Activated CD4-positive, alpha-beta T cell treated with anti-CD3 and anti-CD28 coated beads, Interleukin-2, amount 10 ng/mL, durations not matched to agents 24 days and 14 days (primary cell): ENCODE measurements at regions not wholly inside any gene's neighbourhood (a gene's known extent, or its start where the extent isn't known, plus 50 kb on each side); places are given as distances from the start of the nearest gene placed in this dataset.

Experiments used
- DNase-seq: peaks from one replicate; pipeline ENCODE4 v3.0.0; 2022
- H3K27ac Mint-ChIP-seq: one replicate; pipeline ENCODE4 v1.8.0; 2022; ENCODE audit warnings: mild to moderate bottlenecking, mixed read lengths
- H3K27me3 Mint-ChIP-seq: one replicate; pipeline ENCODE4 v1.8.0; 2022; ENCODE audit warnings: mixed read lengths
- H3K36me3 Mint-ChIP-seq: one replicate; pipeline ENCODE4 v1.8.0; 2022; ENCODE audit warnings: low read depth, mild to moderate bottlenecking, mixed read lengths
- H3K4me1 Mint-ChIP-seq: one replicate; pipeline ENCODE4 v1.8.0; 2021; ENCODE audit warnings: mixed read lengths
- H3K4me3 Mint-ChIP-seq: one replicate; pipeline ENCODE4 v1.8.0; 2022; ENCODE audit warnings: mild to moderate bottlenecking, moderate library complexity, mixed read lengths
- H3K9me3 Mint-ChIP-seq: one replicate; pipeline ENCODE4 v1.8.0; 2021; ENCODE audit warnings: mixed read lengths
- intact Hi-C: fragments of 100-400 bp; cut with micrococcal nuclease; formaldehyde crosslinking; loops from one replicate; pipeline ENCODE4 v1.15.1; 2023

GRCh38 chr4:18931643-18932377 lies 910.3 kb upstream of the LCORL start:
- H3K36me3 Mint-ChIP-seq, result no peaks in the 10 kb centered on the region
- DNase-seq, result no peak
- intact Hi-C loops, result no loop called here
- H3K4me3 Mint-ChIP-seq, result no peak overlapping the region
- no peaks in the 10 kb centered on the region for H3K27me3 Mint-ChIP-seq
- no peaks in the 10 kb centered on the region for H3K4me1 Mint-ChIP-seq
- H3K27ac Mint-ChIP-seq, result no peak overlapping the region
- peaks cover 4% of the 10 kb centered on the region for H3K9me3 Mint-ChIP-seq

GRCh38 chr4:18930487-18930886 lies 908.9 kb upstream of the LCORL start:
- Mint-ChIP-seq H3K27ac (no peak overlapping the region), H3K27me3 (no peaks in the 10 kb centered on the region), H3K36me3 (no peaks in the 10 kb centered on the region), H3K4me1 (no peaks in the 10 kb centered on the region), H3K9me3 (peaks cover 2% of the 10 kb centered on the region), H3K4me3 (no peak overlapping the region)
- no peak for DNase-seq
- intact Hi-C loops, result no loop called here

GRCh38 chr4:18923496-18924161 lies 902.1 kb upstream of the LCORL start:
- intact Hi-C loops, result no loop called here
- no peak overlapping the region for H3K4me3 Mint-ChIP-seq
- no peaks in the 10 kb centered on the region for H3K27me3 Mint-ChIP-seq
- no peak overlapping the region for H3K27ac Mint-ChIP-seq
- no peaks in the 10 kb centered on the region for H3K9me3 Mint-ChIP-seq
- no peaks in the 10 kb centered on the region for H3K4me1 Mint-ChIP-seq
- DNase-seq, result no peak
- no peaks in the 10 kb centered on the region for H3K36me3 Mint-ChIP-seq

- no peak overlapping the region for H3K4me3 Mint-ChIP-seq
- H3K36me3 Mint-ChIP-seq, result no peaks in the 10 kb centered on the region
- intact Hi-C loops, result loop anchor here (2.0 kb wide), 1 partner anchor 29 kb away; no protein-coding TSS in a partner anchor
- no peaks in the 10 kb centered on the region for H3K27me3 Mint-ChIP-seq
- DNase-seq, result no peak
- H3K4me1 Mint-ChIP-seq, result no peaks in the 10 kb centered on the region
- H3K27ac Mint-ChIP-seq, result no peak overlapping the region
- H3K9me3 Mint-ChIP-seq, result peaks cover 1% of the 10 kb centered on the region
Observed at GRCh38 chr4:18917689-18918088, 896.1 kb upstream of the LCORL start.

- H3K4me3 Mint-ChIP-seq, result no peak overlapping the region
- H3K27me3 Mint-ChIP-seq, result no peaks in the 10 kb centered on the region
- H3K36me3 Mint-ChIP-seq, result no peaks in the 10 kb centered on the region
- no peaks in the 10 kb centered on the region for H3K4me1 Mint-ChIP-seq
- intact Hi-C loops, result no loop called here
- no peak for DNase-seq
- no peak overlapping the region for H3K27ac Mint-ChIP-seq
- peaks cover 14% of the 10 kb centered on the region for H3K9me3 Mint-ChIP-seq
Observed at GRCh38 chr4:18914182-18914581, 892.6 kb upstream of the LCORL start.

GRCh38 chr4:18894928-18895327 lies 873.4 kb upstream of the LCORL start:
- H3K27ac Mint-ChIP-seq, result no peak overlapping the region
- no peaks in the 10 kb centered on the region for H3K9me3 Mint-ChIP-seq
- intact Hi-C loops, result no loop called here
- H3K4me1 Mint-ChIP-seq, result no peaks in the 10 kb centered on the region
- no peak for DNase-seq
- no peaks in the 10 kb centered on the region for H3K36me3 Mint-ChIP-seq
- H3K4me3 Mint-ChIP-seq, result no peak overlapping the region
- H3K27me3 Mint-ChIP-seq, result no peaks in the 10 kb centered on the region

GRCh38 chr4:18882468-18882867 lies 860.9 kb upstream of the LCORL start:
- intact Hi-C loops, result no loop called here
- no peaks in the 10 kb centered on the region for H3K36me3 Mint-ChIP-seq
- H3K4me3 Mint-ChIP-seq, result no peak overlapping the region

GRCh38 chr4:18881556-18881955 lies 860.0 kb upstream of the LCORL start:
- DNase-seq, result no peak
- Mint-ChIP-seq H3K4me1 (no peaks in the 10 kb centered on the region), H3K27ac (no peak overlapping the region), H3K36me3 (no peaks in the 10 kb centered on the region), H3K9me3 (peaks cover 3% of the 10 kb centered on the region), H3K27me3 (no peaks in the 10 kb centered on the region), H3K4me3 (no peak overlapping the region)
- intact Hi-C loops, result no loop called here

More at GRCh38 chr4:18882468-18882867, 860.9 kb upstream of the LCORL start:
- no peaks in the 10 kb centered on the region for H3K4me1 Mint-ChIP-seq
- no peaks in the 10 kb centered on the region for H3K27me3 Mint-ChIP-seq
- no peak overlapping the region for H3K27ac Mint-ChIP-seq
- H3K9me3 Mint-ChIP-seq, result no peaks in the 10 kb centered on the region
- no peak for DNase-seq

- no peak overlapping the region for H3K27ac Mint-ChIP-seq
- H3K9me3 Mint-ChIP-seq, result peaks cover 3% of the 10 kb centered on the region
- H3K36me3 Mint-ChIP-seq, result no peaks in the 10 kb centered on the region
- intact Hi-C loops, result no loop called here
- no peak overlapping the region for H3K4me3 Mint-ChIP-seq
- DNase-seq, result no peak
- no peaks in the 10 kb centered on the region for H3K27me3 Mint-ChIP-seq
- no peaks in the 10 kb centered on the region for H3K4me1 Mint-ChIP-seq
Observed at GRCh38 chr4:18880871-18881270, 859.3 kb upstream of the LCORL start.

GRCh38 chr4:18878561-18878960 lies 857.0 kb upstream of the LCORL start:
- no peaks in the 10 kb centered on the region for H3K4me1 Mint-ChIP-seq
- H3K27ac Mint-ChIP-seq, result no peak overlapping the region
- H3K9me3 Mint-ChIP-seq, result peaks cover 3% of the 10 kb centered on the region
- H3K27me3 Mint-ChIP-seq, result no peaks in the 10 kb centered on the region
- no peak for DNase-seq
- no peaks in the 10 kb centered on the region for H3K36me3 Mint-ChIP-seq
- intact Hi-C loops, result no loop called here
- H3K4me3 Mint-ChIP-seq, result no peak overlapping the region

GRCh38 chr4:18869166-18869565 lies 847.6 kb upstream of the LCORL start:
- H3K4me1 Mint-ChIP-seq, result no peaks in the 10 kb centered on the region
- intact Hi-C loops, result no loop called here
- H3K9me3 Mint-ChIP-seq, result peaks cover 7% of the 10 kb centered on the region
- H3K36me3 Mint-ChIP-seq, result no peaks in the 10 kb centered on the region
- H3K27ac Mint-ChIP-seq, result no peak overlapping the region
- DNase-seq, result no peak
- H3K27me3 Mint-ChIP-seq, result no peaks in the 10 kb centered on the region
- no peak overlapping the region for H3K4me3 Mint-ChIP-seq

- Mint-ChIP-seq H3K9me3 (peaks cover 3% of the 10 kb centered on the region), H3K4me3 (no peak overlapping the region), H3K27me3 (no peaks in the 10 kb centered on the region), H3K4me1 (no peaks in the 10 kb centered on the region), H3K36me3 (no peaks in the 10 kb centered on the region), H3K27ac (no peak overlapping the region)
- no peak for DNase-seq
- intact Hi-C loops, result no loop called here
Observed at GRCh38 chr4:18860836-18861530, 839.4 kb upstream of the LCORL start.

- no peak for DNase-seq
- intact Hi-C loops, result no loop called here
- no peak overlapping the region for H3K4me3 Mint-ChIP-seq
- H3K27me3 Mint-ChIP-seq, result no peaks in the 10 kb centered on the region
- peaks cover 6% of the 10 kb centered on the region for H3K9me3 Mint-ChIP-seq
- H3K36me3 Mint-ChIP-seq, result no peaks in the 10 kb centered on the region
- no peaks in the 10 kb centered on the region for H3K4me1 Mint-ChIP-seq
- H3K27ac Mint-ChIP-seq, result no peak overlapping the region
Observed at GRCh38 chr4:18859468-18859867, 837.9 kb upstream of the LCORL start.

- H3K36me3 Mint-ChIP-seq, result no peaks in the 10 kb centered on the region
- no peaks in the 10 kb centered on the region for H3K27me3 Mint-ChIP-seq
- intact Hi-C loops, result no loop called here
- H3K27ac Mint-ChIP-seq, result no peak overlapping the region
- DNase-seq, result no peak
- H3K4me3 Mint-ChIP-seq, result no peak overlapping the region
- H3K9me3 Mint-ChIP-seq, result peaks cover 4% of the 10 kb centered on the region
- H3K4me1 Mint-ChIP-seq, result no peaks in the 10 kb centered on the region
Observed at GRCh38 chr4:18858229-18858922, 836.8 kb upstream of the LCORL start.
